IMR-90 (cell line): ENCODE measurements at regions not wholly inside any gene's neighbourhood (a gene's known extent, or its start where the extent isn't known, plus 50 kb on each side); places are given as distances from the start of the nearest gene placed in this dataset.

ENCODE experiments used
- ATAC-seq: fragments of 200-7000 bp; cut with Tn5 transposase; 2 replicates; pipeline ENCODE4 v1.9.1; 2020; ENCODE audit warnings: low read depth, mild to moderate bottlenecking, moderate library complexity
- BruUV-seq: library from RNA; stranded (reverse); fragments of 400-500 nt; replicated peaks from 2 replicates; lab custom pipeline; 2021; lab: Mats Ljungman, UMichigan
- CTCF ChIA-PET: fragments of 300-600 bp; formaldehyde crosslinking; extraction: SDS; loops from one replicate; lab custom pipeline; 2021; ENCODE audit warnings: antibody characterized with exemption; lab: Yijun Ruan, JAX
- POLR2A ChIA-PET: fragments of 300-600 bp; sonication (Branson Sonifier 250); formaldehyde crosslinking; loops from one replicate; lab custom pipeline; 2022; ENCODE audit warnings: antibody characterized with exemption; ENCODE audit not compliant: unreplicated experiment; lab: Charles Lee
- DNase-seq: peaks from one replicate; pipeline ENCODE4 v3.0.0; 2013
- H2AFZ ChIP-seq: replicated peaks from 2 replicates; pipeline ENCODE3; 2013; ENCODE audit warnings: low read length, mild to moderate bottlenecking; ENCODE audit not compliant: poor library complexity
- H2AK5ac ChIP-seq: 2 replicates; pipeline ENCODE4 v1.6.1; 2013; ENCODE audit warnings: low read depth, low read length, inconsistent platforms
- H2AK9ac ChIP-seq: replicated peaks from 2 replicates; pipeline ENCODE3; 2013; ENCODE audit warnings: mild to moderate bottlenecking, low read depth, low read length, moderate library complexity; ENCODE audit not compliant: poor library complexity
- H2BK120ac ChIP-seq: 2 replicates; pipeline ENCODE4 v1.6.1; 2013; ENCODE audit warnings: low read depth, low read length, inconsistent platforms
- H2BK15ac ChIP-seq: 3 replicates; pipeline ENCODE4 v1.6.1; 2013; ENCODE audit warnings: low read depth, low read length, inconsistent platforms
- H2BK20ac ChIP-seq: 2 replicates; pipeline ENCODE4 v1.6.1; 2013; ENCODE audit warnings: low read depth, mild to moderate bottlenecking, inconsistent platforms, low read length, moderate library complexity
- H2BK5ac ChIP-seq: 2 replicates; pipeline ENCODE4 v1.6.1; 2013; ENCODE audit warnings: mild to moderate bottlenecking, low read depth, low read length, inconsistent platforms; ENCODE audit not compliant: poor library complexity, severe bottlenecking
- H3K14ac ChIP-seq: replicated peaks from 2 replicates; pipeline ENCODE4 v1.6.1; 2013; ENCODE audit warnings: low read depth, low read length, inconsistent platforms
- H3K18ac ChIP-seq: 2 replicates; pipeline ENCODE4 v1.6.1; 2013; ENCODE audit warnings: low read depth, low read length, control low read depth
- H3K23ac ChIP-seq: 2 replicates; pipeline ENCODE4 v1.6.1; 2013; ENCODE audit warnings: low read depth, low read length, inconsistent platforms
- H3K27ac ChIP-seq: 2 replicates; pipeline ENCODE4 v1.5.1; 2013; ENCODE audit warnings: mild to moderate bottlenecking, control low read depth, low read length; ENCODE audit not compliant: insufficient read depth
- H3K27me3 ChIP-seq: 2 replicates; pipeline ENCODE4 v1.6.1; 2013; ENCODE audit warnings: low read length; ENCODE audit not compliant: control insufficient read depth, insufficient read depth
- H3K36me3 ChIP-seq: 2 replicates; pipeline ENCODE4 v1.6.1; 2013; ENCODE audit warnings: low read length, mixed read lengths; ENCODE audit not compliant: control insufficient read depth, insufficient read depth
- H3K4ac ChIP-seq: 2 replicates; pipeline ENCODE4 v1.6.1; 2013; ENCODE audit warnings: low read depth, low read length, inconsistent platforms
- H3K4me1 ChIP-seq: 2 replicates; pipeline ENCODE4 v1.6.1; 2013; ENCODE audit warnings: low read length, mixed read lengths; ENCODE audit not compliant: control insufficient read depth, insufficient read depth
- H3K4me2 ChIP-seq: 2 replicates; pipeline ENCODE4 v1.6.1; 2013; ENCODE audit warnings: low read depth, mild to moderate bottlenecking, control low read depth, low read length, moderate library complexity
- H3K4me3 ChIP-seq: 2 replicates; pipeline ENCODE4 v1.5.1; 2013; ENCODE audit warnings: low read depth, mild to moderate bottlenecking, control low read depth, low read length, moderate library complexity; ENCODE audit not compliant: insufficient read depth
- H3K56ac ChIP-seq: 2 replicates; pipeline ENCODE4 v1.6.1; 2013; ENCODE audit warnings: low read length, inconsistent platforms; ENCODE audit not compliant: insufficient read depth; ENCODE audit errors: extremely low read depth
- H3K79me1 ChIP-seq, 2 experiments: 2 replicates each; pipeline ENCODE4 v1.6.1; 2013; ENCODE audit warnings: low read length in 2 of 2, inconsistent platforms in 1 of 2, low read depth in 1 of 2
- H3K9ac ChIP-seq: 2 replicates; pipeline ENCODE4 v1.6.1; 2013; ENCODE audit warnings: low read depth, low read length, control low read depth
- H3K9me1 ChIP-seq: 2 replicates; pipeline ENCODE4 v1.6.1; 2013; ENCODE audit warnings: low read length, inconsistent platforms; ENCODE audit not compliant: insufficient read depth
- H3K9me3 ChIP-seq: 2 replicates; pipeline ENCODE4 v1.6.1; 2013; ENCODE audit warnings: low read length; ENCODE audit not compliant: control insufficient read depth, insufficient read depth
- H4K20me1 ChIP-seq: 2 replicates; pipeline ENCODE4 v1.6.1; 2013; ENCODE audit warnings: low read length, inconsistent platforms; ENCODE audit not compliant: insufficient read depth
- H4K5ac ChIP-seq: 2 replicates; pipeline ENCODE4 v1.6.1; 2013; ENCODE audit warnings: mild to moderate bottlenecking, low read depth, low read length, control low read depth
- H4K8ac ChIP-seq, 2 experiments: 2 replicates each; pipeline ENCODE4 v1.6.1; 2013; ENCODE audit warnings: low read depth in 2 of 2, low read length in 2 of 2, control low read depth in 1 of 2, inconsistent platforms in 1 of 2
- H4K91ac ChIP-seq: 2 replicates; pipeline ENCODE4 v1.6.1; 2013; ENCODE audit warnings: low read depth, low read length, inconsistent platforms; ENCODE audit not compliant: insufficient read depth
- MXI1 ChIP-seq: IDR thresholded peaks from 2 replicates; pipeline ENCODE4 v1.6.1; 2012; ENCODE audit warnings: low read depth, mild to moderate bottlenecking, low read length, moderate library complexity, borderline replicate concordance
- NFE2L2 ChIP-seq: fragments of 150-350 bp; IDR thresholded peaks from 2 replicates; pipeline ENCODE4 v1.6.1; 2016; ENCODE audit warnings: low read depth, mild to moderate bottlenecking, low read length
- WGBS, 2 experiments: methylation state at CpG; one replicate each; pipeline versions ENCODE4 v1.1.5 to v1.1.7; 2013; ENCODE audit warnings: missing lambda C conversion rate in 2 of 2; ENCODE audit not compliant: insufficient read length in 1 of 2; ENCODE audit errors: extremely low coverage in 2 of 2; 5-methylcytosine and 5-hydroxymethylcytosine counted together
- dilution Hi-C: fragments of 300-500 bp; cut with HindIII; formaldehyde crosslinking; loops from one replicate; pipeline ENCODE4 v1.14.3; 2018; ENCODE audit warnings: low sequenced_read_pairs; ENCODE audit not compliant: unreplicated experiment
- in situ Hi-C: fragments of 300-500 bp; cut with MboI; formaldehyde crosslinking; loops from 3 replicates; pipeline ENCODE4 v1.14.3; 2019; ENCODE audit warnings: low sequenced_read_pairs, inconsistent platforms, mixed read lengths
- intact Hi-C: fragments of 100-400 bp; cut with micrococcal nuclease; formaldehyde crosslinking; loops from 2 replicates; pipeline ENCODE4 v1.10.0; 2022

- TF ChIP-seq MXI1 (no peak), NFE2L2 (no peak)
- no peak overlapping the region for H4K91ac ChIP-seq
- ChIA-PET CTCF (no interaction called here), POLR2A (no interaction called here)
- H3K9me1 ChIP-seq: no peaks in the 10 kb centered on the region
- no peaks in the 10 kb centered on the region for H3K79me1 ChIP-seq
- ATAC-seq (no peak), DNase-seq (peak; percentile 11)
- H3K4me1 ChIP-seq: peaks cover 3% of the 10 kb centered on the region; the same call in 1 of the 2 replicates
- no peak overlapping the region for H3K56ac ChIP-seq
- in situ Hi-C loops: no loop called here
- no peak overlapping the region for H3K18ac ChIP-seq
- H3K4me3 ChIP-seq: no peak overlapping the region
- no peak overlapping the region for H3K27ac ChIP-seq
- H3K4me2 ChIP-seq: no peak overlapping the region
- no TSS peak for BruUV-seq
- H3K4ac ChIP-seq: 0 out of 2 replicates have a peak overlapping the region, but pooled peaks have one; percentile 25
- peak overlapping the region; percentile 35; the same call in 1 of the 2 replicates for H2BK120ac ChIP-seq
- intact Hi-C loops: no loop called here
- no peaks in the 10 kb centered on the region for H3K36me3 ChIP-seq
- H4K20me1 ChIP-seq: no peaks in the 10 kb centered on the region
- H2AFZ ChIP-seq: no peak overlapping the region
- no peak overlapping the region for H3K23ac ChIP-seq
- H3K27me3 ChIP-seq: no peaks in the 10 kb centered on the region
- H2BK5ac ChIP-seq: no peak overlapping the region
- no CpG with 5 or more reads among the region's 1 CpG for WGBS, 2 experiments
- no peaks in the 10 kb centered on the region for H3K9me3 ChIP-seq
- H2AK5ac ChIP-seq: no peak overlapping the region
- no peak overlapping the region for H3K14ac ChIP-seq
- peak overlapping the region in 1 of 2 experiments; percentile 44; a peak in 1 of 4 replicates for H4K8ac ChIP-seq
- H2BK15ac ChIP-seq: no peak overlapping the region
- H4K5ac ChIP-seq: peak overlapping the region; percentile 69; the same call in 1 of the 2 replicates
- dilution Hi-C loops: no loop called here
- no peak overlapping the region for H2AK9ac ChIP-seq
- H2BK20ac ChIP-seq: peak overlapping the region; percentile 39; the same call in 1 of the 2 replicates
- no peak overlapping the region for H3K9ac ChIP-seq
Measured at GRCh38 chrX:96438803-96439202, 245.8 kb upstream of the DIAPH2 start.
